HG02571 (cell line): ENCODE measurements at regions not wholly inside any gene's neighbourhood (a gene's known extent, or its start where the extent isn't known, plus 50 kb on each side); places are given as distances from the start of the nearest gene placed in this dataset.
"Not testable (repeated sequence)": the region's sequence is repeated elsewhere in the genome, so short reads cannot be mapped to it uniquely, and the experiment has no call there.

Experiments
- ATAC-seq: cut with Tn5 transposase; IDR thresholded peaks from one replicate; pipeline ENCODE4 v1.9.1; 2021; ENCODE audit warnings: mild to moderate bottlenecking, moderate library complexity; ENCODE audit not compliant: unreplicated experiment

GRCh38 chr6:9085054-9085708, 649.8 kb upstream of the SLC35B3 start:
- no peak for ATAC-seq

- ATAC-seq = no peak
These were observed 647.8 kb upstream of the SLC35B3 start for GRCh38 chr6:9083108-9083507.

- no peak for ATAC-seq
These were observed 631.4 kb upstream of the SLC35B3 start for GRCh38 chr6:9066726-9067125.

GRCh38 chr6:9064156-9064555, 628.8 kb upstream of the SLC35B3 start:
- ATAC-seq = no peak

GRCh38 chr6:9062596-9062995, 627.3 kb upstream of the SLC35B3 start:
- no peak for ATAC-seq

- no peak for ATAC-seq
These were observed 622.6 kb upstream of the SLC35B3 start for GRCh38 chr6:9057937-9058336.

GRCh38 chr6:9056556-9056955, 621.2 kb upstream of the SLC35B3 start:
- no peak for ATAC-seq

- ATAC-seq = no peak
These were observed 609.1 kb upstream of the SLC35B3 start for GRCh38 chr6:9044426-9044825.

- no peak for ATAC-seq
These were observed 605.4 kb upstream of the SLC35B3 start for GRCh38 chr6:9040718-9041117.

GRCh38 chr6:9039258-9039657, 603.9 kb upstream of the SLC35B3 start:
- ATAC-seq = no peak

GRCh38 chr6:9028086-9028485, 592.7 kb upstream of the SLC35B3 start:
- ATAC-seq = no peak

- no peak for ATAC-seq
These were observed 590.5 kb upstream of the SLC35B3 start for GRCh38 chr6:9025796-9026394.

- ATAC-seq = no peak
These were observed 589.9 kb upstream of the SLC35B3 start for GRCh38 chr6:9025228-9025627.

- ATAC-seq = not testable (repeated sequence)
These were observed 588.9 kb upstream of the SLC35B3 start for GRCh38 chr6:9024246-9024645.

- no peak for ATAC-seq
These were observed 584.7 kb upstream of the SLC35B3 start for GRCh38 chr6:9020001-9020400.

GRCh38 chr6:9009931-9010330, 574.6 kb upstream of the SLC35B3 start:
- ATAC-seq = no peak

GRCh38 chr6:9007027-9007426, 571.7 kb upstream of the SLC35B3 start:
- no peak for ATAC-seq

GRCh38 chr6:9002833-9003232, 567.5 kb upstream of the SLC35B3 start:
- no peak for ATAC-seq

GRCh38 chr6:8995156-8995555, 559.8 kb upstream of the SLC35B3 start:
- ATAC-seq = no peak

GRCh38 chr6:8993111-8993510, 557.8 kb upstream of the SLC35B3 start:
- ATAC-seq = no peak

- ATAC-seq = no peak
These were observed 556.5 kb upstream of the SLC35B3 start for GRCh38 chr6:8991844-8992243.

GRCh38 chr6:8990075-8990474, 554.7 kb upstream of the SLC35B3 start:
- no peak for ATAC-seq

- peak; percentile 98 for ATAC-seq
These were observed 547.9 kb upstream of the SLC35B3 start for GRCh38 chr6:8983202-8983688.
